Inflammatory macrophage (primary cell): ENCODE measurements at regions not wholly inside any gene's neighbourhood (a gene's known extent, or its start where the extent isn't known, plus 50 kb on each side); places are given as distances from the start of the nearest gene placed in this dataset.
"Not testable (repeated sequence)": the region's sequence is repeated elsewhere in the genome, so short reads cannot be mapped to it uniquely, and the experiment has no call there.

Experiments used
- DNase-seq, 2 donors: peaks; one replicate each; pipeline ENCODE4 v3.0.0-alpha.2; 2020 to 2022

- no peak for DNase-seq
These were observed 267.8 kb downstream of the KTN1 start for GRCh38 chr14:55847766-55848165.

GRCh38 chr14:55848964-55849363, 269.0 kb downstream of the KTN1 start:
- DNase-seq, result no peak

- DNase-seq, result no peak
These were observed 268.4 kb upstream of the PELI2 start for GRCh38 chr14:55849833-55850232.

DNA sequence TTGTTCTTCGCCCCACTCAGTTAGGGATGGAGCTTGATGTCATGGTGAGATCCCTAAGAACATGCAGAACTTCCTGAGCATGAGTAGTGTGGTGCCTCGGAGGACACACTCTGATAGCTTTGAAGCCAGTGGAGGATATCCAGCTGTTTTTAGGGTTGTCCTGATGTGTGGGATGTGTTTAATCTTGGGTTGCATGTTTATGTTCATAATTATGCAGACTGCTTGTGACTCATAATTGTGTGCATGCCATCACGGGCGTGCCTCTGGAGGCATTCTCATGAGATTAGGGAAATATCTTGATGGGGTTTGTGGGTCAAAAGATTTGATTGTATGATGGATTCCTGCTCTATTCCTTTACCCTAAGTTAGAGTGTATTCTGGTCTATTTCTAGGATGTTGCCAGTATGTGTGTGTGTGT, 267.4 kb upstream of the PELI2 start:
- DNase-seq, result no peak

DNA sequence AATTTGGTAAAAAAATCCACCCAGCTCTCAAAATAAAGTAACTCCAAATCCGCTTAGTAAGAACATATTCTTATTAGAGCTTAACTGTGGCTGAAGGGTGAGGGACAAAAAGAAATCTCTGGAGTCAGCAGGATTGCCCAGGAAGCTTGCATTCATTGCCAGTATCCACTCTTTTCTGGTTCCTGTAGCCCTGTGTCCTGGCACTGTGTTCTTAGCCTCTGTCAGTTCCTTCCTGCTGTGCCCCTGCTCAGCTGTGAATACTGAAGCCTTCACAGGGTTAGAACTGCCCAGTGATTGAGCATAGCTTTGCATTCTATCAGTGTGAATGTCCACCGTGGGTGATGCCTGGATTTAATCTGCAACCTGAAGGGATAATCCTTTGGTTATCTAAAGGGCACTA, 266.9 kb upstream of the PELI2 start:
- no peak for DNase-seq

DNA sequence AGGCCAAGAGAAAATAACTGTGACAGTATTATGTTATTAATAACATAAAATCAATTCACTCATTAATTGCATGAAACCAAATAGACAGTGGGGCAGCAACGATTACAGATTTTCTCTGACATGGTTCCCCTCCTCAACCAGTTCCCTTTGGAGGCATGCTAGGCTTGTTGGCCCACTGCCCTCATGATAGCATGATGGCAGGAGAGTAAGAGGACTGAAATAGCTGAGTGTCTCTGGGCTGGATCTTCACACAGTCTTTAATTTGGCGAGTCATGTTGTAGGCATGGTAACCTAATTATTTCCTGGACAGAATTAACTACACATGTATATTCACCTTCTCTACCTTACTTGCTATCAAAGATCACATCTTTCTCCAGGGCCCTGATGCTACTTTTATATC, 266.2 kb upstream of the PELI2 start:
- no peak for DNase-seq

DNA sequence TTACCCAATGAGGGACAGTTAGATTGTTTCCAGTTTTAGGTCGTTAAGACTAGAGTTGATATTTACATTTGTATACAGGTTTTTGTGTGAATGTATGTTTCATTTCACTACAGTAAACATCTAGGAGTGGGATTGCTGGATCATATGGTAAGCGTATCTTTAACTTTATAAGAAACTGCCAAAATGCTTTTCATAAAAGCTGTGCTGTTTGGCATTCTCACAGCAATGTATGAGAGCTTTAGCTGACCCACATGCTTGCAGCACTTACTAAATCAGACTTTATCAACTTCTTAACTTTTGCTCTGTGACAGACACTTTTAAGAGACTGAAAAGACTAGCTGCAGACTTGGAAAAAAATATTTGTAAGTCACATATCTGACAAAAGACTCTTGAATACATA, 262.5 kb upstream of the PELI2 start:
- no peak for DNase-seq

GRCh38 chr14:55858604-55859003, 259.6 kb upstream of the PELI2 start:
- no peak for DNase-seq

DNA sequence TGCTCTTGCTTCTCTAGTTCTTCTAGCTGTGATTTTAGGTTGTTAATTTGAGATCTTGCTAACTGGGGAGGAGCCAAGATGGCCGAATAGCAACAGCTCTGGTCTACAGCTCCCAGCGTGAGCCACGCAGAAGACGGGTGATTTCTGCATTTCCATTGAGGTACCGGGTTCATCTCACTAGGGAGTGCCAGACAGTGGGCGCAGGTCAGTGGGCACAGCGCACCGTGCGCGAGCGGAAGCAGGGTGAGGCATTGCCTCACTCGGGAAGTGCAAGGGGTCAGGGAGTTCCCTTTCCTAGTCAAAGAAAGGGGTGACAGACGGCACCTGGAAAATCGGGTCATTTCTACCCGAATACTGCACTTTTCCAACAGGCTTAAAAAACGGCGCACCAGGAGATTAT, 256.6 kb upstream of the PELI2 start:
- not testable (repeated sequence) for DNase-seq

DNA sequence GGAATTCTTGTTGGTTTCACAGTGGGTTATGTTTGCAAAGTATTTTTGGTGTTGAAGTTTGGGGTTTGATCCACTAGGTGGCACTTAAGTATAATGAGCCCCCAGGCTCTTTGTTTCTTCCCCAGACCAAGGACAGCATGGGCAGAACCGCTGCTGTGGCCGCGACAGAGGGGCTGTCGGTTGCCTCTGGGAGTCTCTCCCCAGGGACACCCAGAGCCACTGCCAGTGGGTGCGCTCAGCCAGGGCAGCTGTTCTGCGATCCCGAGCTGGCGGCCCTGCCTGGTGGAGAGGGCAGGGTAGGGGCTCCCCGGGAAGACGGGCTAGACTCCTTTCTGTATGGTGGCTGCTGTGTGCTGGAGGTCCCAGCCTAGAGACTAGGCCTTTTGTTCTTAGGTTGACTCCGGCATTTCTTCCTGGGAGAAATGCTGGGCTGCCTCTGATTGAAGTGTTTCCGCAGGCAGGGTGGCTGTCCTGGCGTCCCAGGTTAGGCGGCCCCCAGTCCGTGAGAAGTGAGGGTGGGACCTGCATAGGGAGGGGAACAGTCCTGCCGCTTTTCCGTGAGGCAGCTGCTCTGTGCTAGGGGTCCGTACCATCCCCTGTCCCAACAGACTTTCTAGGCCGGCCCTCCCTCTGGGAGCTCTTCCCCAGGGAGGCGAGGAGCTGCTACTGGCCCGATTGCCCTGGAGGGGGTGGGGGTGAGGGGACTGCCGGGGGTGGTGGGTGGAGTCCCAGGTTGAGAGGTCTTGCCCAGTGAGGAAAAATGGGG, 253.1 kb upstream of the PELI2 start:
- peak in 1 of 2 donors; percentile 21 for DNase-seq

DNA sequence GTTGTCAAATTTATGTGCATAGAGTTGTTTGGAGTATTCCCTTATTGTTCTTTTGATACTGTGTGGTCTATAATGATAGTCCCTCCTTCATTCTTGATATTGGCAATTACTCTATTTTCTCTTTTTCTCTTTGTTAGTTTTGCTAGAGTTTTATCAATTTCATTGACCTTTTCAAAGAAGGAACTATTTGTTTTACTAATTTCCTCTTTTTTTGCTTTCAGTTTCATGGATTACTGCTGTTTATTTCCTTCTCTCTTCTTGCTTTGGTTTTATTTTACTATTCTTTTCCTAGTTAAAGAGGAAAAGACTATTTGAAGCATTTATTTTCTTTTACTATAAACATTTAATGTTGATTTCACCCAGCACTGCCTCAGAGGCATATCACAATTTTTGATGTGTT, 250.9 kb upstream of the PELI2 start:
- peak in 1 of 2 donors; percentile 27 for DNase-seq

DNA sequence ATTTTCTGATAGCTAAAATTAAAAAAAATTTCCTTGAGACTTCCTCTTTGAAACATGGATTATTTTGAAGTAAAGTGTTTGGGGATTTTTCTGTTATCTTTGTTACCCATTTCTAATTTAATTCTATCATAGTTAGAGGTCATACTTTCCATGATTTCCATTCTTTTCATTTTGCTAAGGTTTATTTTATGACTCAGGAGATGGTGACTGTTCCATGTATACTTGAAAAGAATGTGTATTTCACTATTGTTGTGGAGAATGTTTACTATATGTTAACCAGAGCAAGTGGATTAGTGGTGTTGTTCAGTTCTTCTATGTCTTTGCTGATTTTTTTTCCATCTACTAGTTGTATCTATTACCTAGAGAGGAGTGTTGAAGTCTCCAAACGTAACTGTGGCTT, 250.5 kb upstream of the PELI2 start:
- no peak for DNase-seq

- DNase-seq, result no peak
These were observed 248.7 kb upstream of the PELI2 start for GRCh38 chr14:55869397-55870049.

GRCh38 chr14:55873169-55873568, 245.0 kb upstream of the PELI2 start:
- DNase-seq, result no peak

DNA sequence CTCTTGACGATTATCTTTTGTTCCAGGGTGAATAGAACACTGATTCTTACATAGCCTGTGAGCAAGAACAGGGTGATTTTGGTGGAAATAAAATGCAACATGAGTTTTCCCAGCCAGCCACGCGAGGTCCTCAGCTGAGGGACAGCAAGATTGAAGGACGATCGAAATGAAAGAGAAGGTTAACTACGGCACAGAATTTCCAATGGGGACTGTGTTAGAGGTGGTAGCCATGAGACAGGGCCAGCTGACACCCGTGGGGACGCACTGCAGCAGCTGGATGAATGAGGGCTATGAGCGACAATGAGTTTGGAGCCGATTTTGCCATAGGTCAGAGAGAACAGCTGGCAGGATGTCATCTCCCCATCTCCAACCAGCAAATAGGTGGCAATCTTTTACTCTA, 243.4 kb upstream of the PELI2 start:
- no peak for DNase-seq

- no peak for DNase-seq
These were observed 240.3 kb upstream of the PELI2 start for GRCh38 chr14:55877942-55878341.

- no peak for DNase-seq
These were observed 236.5 kb upstream of the PELI2 start for GRCh38 chr14:55881577-55882241.

DNA sequence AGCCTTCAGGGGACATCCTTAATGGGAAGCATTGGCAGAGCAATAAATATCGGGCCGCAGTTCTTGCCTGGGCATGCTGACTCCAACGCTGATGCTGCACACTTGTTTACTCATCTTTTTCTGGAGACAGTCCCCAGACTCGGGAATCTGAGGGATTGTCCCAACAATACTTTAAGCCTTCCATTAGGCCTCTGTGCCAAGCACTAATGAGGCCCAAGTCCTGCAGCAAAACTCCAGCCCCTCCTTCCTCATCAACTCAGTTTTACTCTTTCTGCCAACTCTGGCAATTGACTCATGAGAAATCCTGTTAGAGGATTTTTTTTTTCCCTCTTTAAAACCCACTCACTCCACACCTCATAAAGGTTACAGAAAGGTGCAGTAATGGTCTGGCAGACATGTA, 233.4 kb upstream of the PELI2 start:
- no peak for DNase-seq

DNA sequence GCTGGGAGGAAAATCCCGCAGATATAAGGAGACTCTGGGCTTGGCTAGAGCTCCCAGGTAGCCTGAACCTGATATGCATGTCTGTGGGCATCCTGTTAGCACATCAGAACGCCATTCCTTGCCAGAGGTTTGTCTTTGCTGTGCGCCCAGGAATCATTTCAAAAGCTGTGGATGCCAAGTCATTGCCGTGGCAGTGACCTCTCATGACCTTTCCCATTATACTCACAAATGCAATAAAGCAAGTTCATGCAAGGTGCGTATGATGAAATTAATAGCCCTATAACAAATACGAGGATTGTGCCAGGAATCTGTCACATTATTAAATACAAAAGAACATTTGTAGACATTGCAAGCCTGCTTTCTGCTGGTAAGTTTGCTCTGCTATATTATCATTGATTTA, 229.1 kb upstream of the PELI2 start:
- DNase-seq, result no peak

DNA sequence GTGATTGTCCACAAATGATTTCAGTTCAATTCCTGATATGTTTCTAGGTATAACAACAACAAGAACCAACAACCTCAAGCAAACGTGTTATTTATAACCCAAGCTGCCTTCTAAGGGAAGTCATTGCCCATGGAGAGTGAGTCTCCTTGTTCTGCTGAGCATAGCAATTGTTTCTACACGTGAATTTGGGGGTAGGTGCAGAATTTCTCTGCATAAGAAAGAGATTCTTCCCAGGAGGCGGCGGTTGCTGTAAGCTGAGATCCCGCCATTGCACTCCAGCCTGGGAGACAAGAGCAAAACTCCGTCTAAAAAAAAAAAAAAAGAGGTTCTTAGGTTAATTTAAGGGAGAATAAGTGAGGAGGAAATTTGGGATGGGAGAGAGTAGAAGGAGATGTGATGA, 226.5 kb upstream of the PELI2 start:
- no peak for DNase-seq

DNA sequence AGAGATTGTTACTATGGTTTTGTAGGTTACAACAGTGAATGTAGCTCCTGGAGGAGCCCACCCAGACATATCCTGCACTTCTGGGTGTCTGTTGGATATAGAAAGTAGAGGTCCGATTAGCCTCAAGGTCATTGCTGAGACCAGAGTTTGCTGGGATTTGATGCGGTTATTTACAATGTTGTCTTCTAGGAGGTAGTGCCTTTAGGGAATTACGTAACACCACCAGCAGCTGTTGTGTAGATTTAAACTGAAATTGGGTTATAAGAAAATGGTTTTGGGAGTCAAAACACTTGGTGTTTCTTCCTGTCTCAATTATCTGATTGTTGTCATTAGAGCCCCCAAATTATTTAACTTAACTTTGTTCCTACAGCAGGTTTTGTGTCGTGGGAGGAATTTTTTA, 225.3 kb upstream of the PELI2 start:
- DNase-seq, result no peak

DNA sequence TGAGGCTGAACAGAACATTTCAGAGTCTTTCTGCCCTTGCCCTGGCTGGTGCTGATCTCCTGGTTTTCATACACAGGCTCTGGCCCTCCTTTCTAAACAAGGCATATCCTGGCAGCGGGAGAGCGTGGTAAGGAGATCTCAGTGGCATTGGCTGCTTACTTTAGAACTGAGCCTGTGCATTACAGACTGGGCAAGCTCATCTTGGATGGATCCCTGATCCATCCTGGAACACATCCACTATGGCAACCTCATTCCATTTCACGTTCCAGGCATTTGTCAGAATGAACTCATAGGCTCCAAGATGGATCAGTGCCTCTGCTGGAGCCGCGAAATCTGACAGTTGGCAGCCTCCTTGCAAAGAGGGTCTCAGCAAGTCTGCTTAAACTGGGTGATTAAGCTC, 224.5 kb upstream of the PELI2 start:
- DNase-seq, result no peak

DNA sequence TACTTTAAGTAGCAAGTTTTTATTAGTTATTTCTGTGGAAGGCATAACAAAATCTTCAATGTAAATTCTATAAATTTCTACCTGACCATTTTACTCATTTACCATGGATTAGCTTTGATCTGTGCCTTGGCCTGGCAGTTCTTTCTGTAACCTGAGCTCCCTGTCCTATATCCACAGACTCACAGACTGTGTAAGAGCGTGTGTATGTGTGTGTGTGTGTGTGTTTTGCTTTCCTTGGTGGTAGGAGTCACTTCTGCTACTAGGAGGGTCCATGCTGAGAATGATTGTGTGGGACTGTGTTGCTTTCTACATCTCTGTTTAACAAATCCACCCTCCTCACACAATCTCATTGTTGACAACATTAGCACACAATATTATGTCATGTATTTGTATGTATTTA, 221.2 kb upstream of the PELI2 start:
- DNase-seq, result no peak

- DNase-seq, result no peak
These were observed 219.3 kb upstream of the PELI2 start for GRCh38 chr14:55898938-55899337.
